ENCODE measurements at regions not wholly inside any gene's neighbourhood (a gene's known extent, or its start where the extent isn't known, plus 50 kb on each side); places are given as distances from the start of the nearest gene placed in this dataset.

DNA sequence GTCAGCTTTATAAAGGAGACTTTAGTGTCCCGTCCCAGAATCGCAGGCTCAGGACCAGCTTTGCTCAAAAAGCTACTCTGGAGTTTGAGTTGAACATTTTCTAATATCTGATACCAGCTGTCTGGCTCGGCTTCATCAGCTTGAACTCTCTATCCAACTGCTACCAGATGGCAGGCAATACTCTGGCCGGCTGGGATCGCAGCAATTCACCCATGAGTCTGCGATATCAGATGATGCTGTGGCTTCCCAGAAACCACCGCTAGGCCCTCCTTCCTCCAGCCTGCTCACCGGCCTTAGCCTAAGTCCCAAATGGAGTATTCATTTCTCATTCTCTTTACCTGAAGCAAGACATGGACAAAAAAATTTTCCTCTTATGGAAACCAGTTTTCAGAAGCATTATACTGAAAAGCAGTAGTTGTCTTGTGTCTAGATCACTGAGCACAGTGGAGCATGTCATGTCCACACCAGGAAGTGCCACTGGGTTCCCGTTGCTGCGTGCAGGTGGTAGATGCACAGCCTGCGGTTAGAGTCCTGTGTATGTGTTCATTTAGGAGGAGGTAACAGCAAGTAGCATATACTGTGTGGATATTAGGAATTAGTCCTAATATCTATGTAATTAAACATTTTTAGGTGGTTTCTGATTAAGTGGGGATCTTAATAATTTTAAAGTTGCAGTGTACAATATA lies 162.0 kb upstream of the SOX11 start:
- no peak for DNase-seq

DNA sequence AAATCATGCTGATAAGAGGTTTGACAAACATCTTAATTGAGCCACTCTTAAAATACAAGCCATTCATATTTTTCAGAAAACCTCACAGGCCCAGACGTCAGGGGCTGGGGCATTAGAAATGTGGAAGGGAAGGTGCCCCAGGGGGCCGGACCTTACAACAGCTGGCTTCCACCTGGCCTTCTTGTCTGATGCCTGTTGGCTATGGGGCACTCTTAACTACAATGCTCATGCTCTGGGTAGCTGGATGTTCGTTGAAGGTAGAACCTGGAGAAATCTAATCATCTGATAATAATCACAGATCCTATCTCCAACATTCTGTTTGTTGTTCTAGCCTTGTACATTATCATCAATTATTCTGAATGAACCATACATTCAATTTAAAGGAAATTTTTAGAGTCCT lies 156.9 kb upstream of the SOX11 start:
- no peak for DNase-seq

DNA sequence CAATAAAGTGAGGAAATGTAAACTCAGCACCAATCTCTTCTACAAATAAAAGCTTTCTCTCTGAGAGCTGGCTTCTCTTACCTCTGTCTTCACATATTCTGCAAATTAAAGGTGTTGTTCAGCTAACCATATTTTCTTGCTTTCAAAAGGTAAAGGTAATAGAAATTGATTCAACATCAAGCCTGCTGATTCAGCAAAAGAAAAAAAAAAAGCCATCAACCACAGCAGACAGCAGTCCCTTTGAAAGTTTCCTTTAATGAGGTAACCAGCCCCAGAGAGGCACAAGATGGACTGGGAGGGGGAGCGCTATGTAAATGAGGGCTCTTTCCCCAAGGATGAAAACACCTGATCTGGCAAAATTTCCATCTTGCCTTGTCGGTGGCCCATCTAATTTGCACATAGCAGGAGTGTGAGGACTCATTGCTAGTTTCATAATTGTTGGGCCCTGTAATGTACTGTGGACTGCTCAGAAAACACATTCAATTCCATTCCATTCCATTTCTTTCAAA lies 154.9 kb upstream of the SOX11 start:
- no peak for DNase-seq

DNA sequence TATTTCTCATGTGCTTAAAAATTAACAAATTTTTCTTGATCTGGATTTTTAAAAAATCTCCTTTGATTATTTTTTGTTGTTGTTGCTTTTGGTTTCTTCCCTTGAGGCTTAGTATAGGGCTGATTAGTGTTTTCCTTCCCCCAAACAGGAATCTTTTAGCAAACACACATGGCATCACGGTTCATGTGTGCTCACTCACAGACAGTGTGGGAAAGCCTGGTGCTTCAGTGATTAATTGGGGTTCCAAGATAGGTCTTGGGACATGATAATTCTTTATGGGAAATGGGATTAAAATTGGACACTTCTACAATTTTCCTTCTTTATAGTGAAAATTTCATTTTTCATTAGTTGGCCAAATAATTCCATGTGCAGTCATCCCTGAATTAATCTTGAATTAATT lies 153.9 kb upstream of the SOX11 start:
- no peak for DNase-seq

DNA sequence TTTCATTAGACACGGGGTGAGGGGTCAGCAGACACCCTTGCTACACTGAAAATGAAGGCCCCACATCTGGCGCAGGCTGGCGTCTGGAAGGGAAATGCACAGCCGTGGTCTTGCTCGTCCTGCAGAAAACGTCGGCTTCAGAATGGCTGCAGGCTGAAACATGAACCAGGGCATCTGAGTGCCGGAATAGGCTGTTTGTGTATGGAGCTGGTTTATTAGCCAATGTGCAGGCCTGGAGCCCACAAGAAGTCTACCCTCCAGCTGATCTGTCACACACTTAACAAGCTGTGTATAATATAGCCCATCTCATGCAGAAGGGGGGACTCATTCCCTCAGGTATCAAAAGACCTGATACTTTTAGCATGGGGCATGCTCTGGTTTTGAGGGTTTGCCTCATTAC lies 153.4 kb upstream of the SOX11 start:
- DNase-seq: no peak

DNA sequence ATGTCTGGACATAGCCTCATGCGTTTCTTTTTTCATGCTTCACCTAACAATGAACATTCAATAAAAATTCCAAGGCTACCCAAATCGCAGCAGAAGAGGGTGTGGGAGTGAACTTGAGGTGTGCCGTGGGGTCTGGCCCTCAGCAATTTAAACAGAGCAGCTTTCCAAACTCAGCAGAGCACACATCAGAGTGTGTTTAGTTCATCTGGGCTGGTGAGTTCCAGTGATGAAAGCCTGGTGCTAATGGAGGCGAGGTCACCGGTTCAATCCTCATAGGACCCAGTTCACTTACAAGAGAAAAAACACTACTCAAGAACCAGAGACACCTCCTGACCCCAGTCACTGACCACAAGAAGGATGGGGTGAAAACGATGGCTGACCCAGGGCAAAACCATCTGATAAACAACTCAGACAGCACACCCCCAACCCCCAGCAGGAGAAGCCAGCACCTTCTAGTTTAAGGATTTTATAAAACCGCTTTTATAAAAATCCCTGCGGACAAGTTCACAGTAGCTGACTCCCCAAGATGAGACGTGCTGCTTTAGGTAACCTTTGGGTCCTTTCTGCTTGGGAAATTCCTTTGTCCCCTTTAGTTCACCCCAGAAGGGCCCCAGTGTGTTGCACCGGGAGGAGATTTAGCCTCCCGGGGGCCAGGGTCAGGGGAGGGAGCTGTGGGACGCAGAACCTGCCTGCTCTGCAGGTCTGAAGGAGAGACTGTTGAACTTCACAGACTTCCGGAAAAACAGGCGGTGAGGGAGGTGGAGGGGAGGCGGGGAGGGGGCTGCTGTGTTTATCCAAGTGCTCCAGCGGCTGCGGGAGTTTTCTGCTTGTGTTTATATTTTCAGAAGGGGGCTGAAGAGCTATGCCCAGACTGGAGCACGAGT lies 152.7 kb upstream of the SOX11 start:
- DNase-seq: no peak

DNA sequence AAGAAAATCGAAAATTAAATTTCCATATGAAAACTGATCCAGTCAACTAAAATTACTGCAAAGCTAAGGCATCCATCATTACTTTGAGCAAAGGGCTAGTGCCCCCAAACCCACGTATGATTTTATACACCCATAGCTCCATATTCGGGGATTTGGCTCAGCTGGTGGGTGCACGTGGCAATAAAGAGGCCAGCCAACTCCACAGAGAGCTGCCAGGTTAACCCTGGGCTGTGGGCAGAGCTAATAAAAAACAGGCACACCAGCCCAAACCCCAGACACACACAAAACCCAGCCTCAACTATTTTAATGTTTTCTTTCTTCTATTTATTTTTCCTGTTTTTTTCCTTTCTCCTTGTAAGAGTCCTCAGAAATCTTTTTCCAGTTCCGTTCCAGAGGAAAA lies 151.3 kb upstream of the SOX11 start:
- DNase-seq: no peak

DNA sequence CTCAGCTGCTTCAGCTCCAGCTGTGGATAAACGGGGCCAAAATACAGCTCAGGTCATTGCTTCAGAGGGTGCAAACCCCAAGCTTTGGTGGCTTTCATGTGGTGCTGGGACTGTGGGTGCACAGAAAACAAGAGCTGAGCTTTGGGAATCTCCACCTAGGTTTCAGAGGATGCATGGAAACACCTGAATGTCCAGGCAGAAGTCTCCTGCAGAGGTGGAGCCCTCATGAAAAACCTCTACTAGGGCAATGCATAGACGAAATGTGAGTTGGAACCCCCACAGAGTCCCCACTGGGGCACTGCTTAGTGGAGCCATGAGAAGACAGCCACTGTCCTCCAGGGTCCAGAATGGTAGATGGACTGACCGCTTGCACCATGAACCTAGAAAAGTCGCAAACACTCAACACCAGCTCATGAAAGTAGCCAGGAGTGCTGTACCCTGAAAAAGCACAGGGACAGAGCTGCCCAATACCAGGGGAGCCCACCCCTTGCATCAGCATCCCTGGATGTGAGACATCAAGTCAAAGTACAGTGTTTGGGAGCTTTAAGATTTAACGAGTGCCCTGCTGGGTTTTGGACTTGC lies 147.9 kb upstream of the SOX11 start:
- no peak for DNase-seq

DNA sequence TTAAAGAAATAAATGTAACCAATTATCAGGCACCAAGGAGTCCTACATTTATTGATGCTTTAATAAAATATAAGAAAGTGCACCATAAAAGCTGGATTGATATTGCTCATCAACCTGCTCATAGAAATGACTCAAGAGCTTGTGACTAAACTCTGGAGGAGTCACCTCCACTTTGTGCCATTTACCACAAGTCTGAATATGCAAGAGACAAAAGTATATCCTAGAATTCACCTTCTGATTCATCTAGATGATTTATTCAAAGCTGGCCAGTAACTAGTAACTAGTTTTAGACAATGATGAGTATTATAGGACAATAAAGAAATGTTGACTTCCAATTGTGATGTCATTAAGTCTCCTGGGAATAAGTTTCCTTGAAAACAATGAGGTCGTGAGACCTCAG lies 146.0 kb upstream of the SOX11 start:
- DNase-seq: no peak

DNA sequence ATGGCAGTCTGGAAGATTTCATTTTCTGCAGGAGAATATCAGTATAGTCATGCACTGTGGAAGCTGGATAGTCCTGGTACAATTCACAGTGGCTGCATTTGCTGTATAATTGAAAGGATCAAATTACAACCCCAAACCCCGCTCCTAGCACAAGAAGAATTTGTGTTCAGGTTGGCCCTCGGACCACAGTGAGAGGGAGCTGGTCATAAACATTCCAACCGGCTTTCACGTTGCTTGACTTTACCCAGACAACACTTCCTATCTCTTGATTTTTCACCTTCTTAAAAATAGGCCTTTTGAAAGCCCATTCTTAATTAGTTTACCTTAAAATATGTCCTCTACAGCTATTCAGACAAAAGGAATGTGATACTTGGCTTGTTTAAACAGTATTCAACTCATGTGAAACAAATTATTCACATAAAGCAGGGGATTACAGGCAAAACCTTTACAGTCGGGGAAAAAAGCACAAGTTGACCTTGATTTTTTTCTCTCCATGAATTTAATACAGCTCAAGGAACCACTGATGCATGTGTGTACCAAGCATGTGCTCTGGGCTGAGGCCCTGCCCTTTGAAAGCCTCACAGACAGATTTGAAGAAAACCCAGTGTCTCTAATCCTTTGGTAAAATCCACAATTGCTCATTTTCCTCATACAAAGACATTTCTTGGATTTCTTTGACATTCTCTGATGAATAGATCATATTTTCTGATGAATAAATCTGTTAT lies 143.0 kb upstream of the SOX11 start:
- no peak for DNase-seq

DNA sequence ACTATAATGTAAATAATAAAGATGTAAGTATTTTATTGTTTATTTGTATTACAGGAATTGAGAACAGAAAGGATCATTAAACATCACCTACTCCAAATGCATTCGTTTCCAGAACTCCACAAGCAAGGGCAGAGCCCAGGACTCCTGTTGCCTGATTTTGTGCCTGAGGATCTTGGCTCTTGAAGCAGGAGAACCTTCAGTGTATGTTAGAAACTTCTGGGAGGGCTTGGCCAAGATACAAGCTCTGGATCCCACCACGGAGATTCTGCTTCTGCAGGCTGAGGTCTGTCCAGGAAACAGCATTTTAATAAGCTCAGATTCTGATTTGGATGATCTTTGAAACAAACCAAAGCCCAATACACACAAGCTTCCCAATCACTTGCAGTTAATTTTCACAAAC lies 142.4 kb upstream of the SOX11 start:
- no peak for DNase-seq

DNA sequence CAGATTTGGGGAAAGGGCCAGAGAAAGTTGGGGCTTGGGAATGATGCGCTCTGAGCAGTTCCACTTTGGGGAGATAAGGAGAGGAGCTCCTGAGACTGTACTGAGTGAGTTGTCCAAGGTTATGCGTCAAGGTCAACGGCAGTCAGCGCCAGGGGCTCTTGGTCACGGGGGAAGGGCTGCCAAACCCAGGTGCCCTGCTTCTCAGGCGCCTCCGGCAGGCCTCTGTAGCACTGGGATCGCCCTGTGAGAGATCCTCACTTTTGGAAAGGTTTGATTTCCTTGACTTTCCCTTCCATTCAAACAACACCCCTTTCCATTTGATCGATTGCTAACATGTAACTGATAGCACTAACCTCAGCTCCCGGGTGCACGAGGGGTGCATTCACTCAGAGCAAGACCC lies 136.5 kb upstream of the SOX11 start:
- no peak for DNase-seq

DNA sequence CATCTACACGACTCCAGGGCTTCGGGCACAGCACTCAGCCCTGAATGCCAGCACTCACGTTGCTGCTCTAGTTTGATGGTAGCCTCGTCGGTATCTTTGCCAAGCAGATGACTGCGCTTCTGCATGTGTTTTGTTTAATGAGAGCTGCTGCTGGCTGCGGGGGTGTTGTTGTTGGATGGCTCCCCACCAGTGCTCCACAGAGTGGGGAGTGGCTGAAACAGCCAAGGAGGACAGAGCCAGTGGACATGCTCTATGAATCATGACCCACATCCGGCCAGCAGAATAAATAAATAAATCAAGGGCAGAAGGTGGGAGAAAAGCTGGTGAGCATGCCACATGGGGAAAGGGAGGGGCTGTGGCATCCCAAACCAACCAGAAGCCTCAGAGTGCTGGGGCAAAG lies 131.2 kb upstream of the SOX11 start:
- no peak for DNase-seq

DNA sequence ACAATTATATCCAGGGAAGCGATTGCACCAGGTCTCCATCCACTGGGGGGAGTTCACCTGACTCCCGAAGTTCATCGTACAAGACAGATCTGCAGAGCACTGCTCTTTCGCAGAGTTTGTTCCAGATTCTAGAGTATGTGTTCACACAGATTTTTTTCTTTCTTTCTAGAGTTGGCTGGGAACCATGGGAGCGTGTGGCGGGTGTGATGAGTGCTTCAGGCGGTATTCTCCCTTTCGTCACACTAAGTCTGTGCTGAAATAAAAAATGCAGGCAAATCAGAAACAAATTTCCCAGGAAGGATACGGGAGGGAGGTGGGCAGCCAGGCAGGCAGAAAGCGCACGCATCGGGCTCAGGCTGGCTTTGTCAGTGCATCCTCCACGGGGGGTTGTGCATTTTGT lies 129.8 kb upstream of the SOX11 start:
- no peak for DNase-seq

DNA sequence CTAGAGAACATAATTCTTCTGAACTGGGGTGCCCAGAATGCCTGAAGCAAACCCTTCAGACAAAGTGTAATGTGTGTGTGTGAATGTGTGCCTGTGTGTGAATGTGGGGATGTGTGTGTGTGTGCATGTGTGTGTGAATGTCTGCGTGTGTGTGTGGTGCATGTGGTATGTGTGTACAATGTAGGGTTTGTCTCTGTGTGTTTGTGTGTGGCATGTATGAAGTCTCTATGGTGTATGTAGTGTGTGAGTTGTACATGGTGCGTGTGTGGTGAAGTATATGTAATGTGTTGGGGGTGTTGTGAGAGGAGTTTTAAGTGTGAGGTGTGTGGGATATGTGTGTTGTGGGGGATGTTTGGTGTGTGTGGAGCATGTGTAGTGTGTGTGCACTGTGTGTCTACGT lies 129.3 kb upstream of the SOX11 start:
- no peak for DNase-seq

DNA sequence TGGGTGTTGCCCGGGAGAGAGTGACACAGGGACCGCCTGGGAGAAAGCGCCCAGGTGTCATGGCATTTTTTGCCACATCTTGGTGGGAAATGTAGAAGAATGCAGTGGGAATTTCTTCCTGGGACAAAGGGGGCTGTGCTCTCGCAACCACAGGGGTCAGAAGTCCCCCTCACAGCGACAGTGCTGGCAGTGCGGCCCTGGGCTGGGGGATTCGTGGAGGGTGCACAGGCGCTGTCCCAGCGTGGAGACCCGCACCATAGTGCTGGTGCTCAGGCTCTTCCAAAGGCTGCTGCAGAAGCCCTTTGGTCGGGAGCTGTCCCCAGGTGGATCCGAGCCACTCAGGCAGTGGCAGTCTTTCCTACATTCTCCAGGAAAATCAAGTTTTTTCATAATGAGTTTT lies 128.8 kb upstream of the SOX11 start:
- DNase-seq: no peak

DNA sequence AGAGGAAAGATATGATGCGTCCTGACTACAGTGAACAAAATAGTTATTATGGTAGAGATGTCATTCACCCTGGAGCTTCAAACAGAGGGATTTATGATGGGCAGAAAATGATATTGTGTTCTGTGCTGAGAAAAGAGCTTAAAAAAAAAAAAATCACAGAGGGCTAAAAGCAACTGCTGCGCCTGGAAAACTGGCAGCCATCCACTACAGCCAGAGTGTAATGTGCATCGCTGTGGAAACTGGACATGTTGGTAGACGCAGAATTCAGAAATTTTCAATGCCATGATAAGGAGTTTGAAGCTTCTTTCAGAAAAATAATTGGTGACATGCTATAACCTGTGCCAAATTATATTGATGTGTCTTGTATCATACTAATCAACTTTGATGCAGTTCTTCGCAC lies 122.9 kb upstream of the SOX11 start:
- no peak for DNase-seq

DNA sequence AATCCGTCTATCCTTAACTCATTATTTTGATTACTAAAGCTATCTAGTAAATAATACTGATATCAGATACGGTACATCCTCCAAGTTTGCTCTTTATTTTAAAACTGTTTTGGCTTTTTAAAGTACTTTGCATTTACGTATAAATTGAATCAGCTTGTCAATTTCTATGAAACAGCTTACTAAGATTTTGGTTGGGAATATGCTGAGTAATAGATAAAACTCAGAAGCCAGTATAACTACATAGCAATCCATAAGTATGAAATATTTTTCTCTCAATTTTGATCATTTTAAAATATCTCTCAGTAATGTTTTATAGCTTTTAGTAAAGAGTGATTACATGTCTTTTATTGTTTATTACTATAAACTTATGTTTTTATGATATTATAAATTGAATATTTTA lies 116.2 kb upstream of the SOX11 start:
- no peak for DNase-seq

DNA sequence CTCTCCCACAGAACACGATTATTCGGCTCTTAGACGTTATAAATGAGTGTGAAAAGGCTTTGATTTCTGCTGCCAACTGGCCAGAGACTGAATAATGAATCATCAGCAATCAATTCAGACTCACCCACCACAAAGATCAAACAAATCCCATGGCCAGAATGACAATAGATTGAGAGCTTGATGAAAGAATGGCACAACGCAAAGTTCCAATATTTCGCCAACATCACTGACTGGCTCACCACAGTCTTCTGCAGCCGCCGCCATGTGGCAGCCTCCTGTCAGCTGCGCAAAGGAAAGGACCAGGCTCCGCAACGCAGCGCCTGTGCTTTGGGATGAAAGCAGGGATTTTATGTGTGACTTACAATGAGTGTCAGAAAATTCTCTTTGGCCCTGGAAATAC lies 104.4 kb upstream of the SOX11 start:
- no peak for DNase-seq

DNA sequence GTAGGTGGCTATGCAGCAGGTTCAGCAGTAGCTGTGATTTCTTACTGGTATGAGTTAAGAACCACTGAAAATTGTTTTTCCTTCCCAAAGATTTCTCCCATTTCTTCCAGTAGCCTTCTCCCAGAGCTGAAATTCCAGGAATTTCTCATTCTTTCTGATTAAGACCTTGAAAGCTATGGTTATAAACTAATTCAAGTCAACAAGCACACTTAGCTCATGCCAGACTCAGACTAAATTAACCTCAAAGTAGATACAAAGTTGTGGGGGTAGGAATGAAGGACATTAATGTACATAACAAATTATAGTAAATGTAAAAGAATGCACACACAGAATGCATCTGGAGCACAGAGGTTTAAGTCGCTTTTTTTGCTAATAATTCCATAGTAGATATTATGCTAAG lies 103.6 kb upstream of the SOX11 start:
- no peak for DNase-seq

DNA sequence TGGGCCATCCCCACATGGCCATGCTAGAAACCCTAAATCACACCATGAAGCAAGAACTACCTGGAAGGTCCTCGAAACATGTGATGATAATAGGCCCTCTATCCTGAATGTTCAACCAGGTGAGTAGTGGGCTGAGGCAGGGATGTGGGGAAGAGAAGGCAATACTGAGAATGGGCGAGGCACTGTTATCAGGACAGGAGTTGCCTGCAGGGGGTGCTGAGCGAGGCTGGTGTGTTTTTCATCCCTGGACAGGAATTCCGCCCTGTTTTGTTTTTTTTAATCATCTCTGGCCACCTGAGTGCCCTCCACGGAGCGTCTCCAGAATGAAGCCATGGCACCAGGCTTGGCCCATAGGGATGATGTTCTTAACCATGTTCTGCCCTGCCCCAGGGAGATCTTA lies 103.0 kb upstream of the SOX11 start:
- no peak for DNase-seq

DNA sequence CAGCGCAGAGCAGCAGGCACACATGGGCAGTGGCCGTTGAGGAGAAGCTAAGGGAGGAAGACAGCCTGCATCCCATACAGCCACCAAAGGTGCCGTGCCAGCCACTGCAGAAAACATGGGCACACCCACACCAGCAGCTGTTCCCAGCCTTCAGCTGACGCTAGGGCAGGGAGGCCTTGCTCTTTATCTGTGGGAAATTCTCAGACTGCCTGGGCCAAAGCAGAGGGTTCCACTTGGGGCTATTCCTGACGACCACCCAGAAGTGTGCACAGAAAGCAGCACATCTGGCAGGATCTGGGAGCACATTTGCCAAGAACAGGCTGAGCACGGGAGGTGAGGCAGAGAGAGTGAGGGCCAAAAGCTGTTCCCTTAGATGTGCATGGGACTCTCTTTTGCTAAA lies 101.3 kb upstream of the SOX11 start:
- no peak for DNase-seq

DNA sequence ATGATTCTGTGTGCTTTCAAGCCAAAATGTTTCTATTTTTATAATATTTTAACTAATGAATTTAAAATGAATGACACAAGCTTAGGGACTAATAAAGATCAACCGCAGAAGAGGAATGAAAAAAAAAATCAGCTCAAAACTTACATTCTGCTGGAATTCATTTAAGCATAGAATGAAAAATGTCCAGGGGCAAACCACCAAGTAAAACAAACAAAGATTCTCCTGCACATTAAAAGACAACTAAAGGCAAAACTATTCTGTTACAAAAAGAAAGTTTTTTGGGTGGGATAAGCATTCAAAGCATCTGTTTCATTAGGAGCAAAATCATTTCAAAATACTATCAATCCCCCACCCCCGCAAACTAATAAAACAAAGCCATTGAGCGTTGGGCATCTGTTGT lies 99.3 kb upstream of the SOX11 start:
- no peak for DNase-seq

Measured in SIG-M5 (cell line).